WI38 (cell line): ENCODE measurements at regions not wholly inside any gene's neighbourhood (a gene's known extent, or its start where the extent isn't known, plus 50 kb on each side); places are given as distances from the start of the nearest gene placed in this dataset.

Source experiments
- H3K4me3 ChIP-seq: 2 replicates; pipeline ENCODE4 v1.5.1; 2011; ENCODE audit warnings: low read depth, mild to moderate bottlenecking, control low read depth, low read length
- TF ChIP-seq, protein P1 (sequence below): IDR thresholded peaks from 2 replicates; pipeline ENCODE4 v1.5.1; 2012; ENCODE audit warnings: low read depth, mild to moderate bottlenecking, control low read depth, low read length

DNA sequence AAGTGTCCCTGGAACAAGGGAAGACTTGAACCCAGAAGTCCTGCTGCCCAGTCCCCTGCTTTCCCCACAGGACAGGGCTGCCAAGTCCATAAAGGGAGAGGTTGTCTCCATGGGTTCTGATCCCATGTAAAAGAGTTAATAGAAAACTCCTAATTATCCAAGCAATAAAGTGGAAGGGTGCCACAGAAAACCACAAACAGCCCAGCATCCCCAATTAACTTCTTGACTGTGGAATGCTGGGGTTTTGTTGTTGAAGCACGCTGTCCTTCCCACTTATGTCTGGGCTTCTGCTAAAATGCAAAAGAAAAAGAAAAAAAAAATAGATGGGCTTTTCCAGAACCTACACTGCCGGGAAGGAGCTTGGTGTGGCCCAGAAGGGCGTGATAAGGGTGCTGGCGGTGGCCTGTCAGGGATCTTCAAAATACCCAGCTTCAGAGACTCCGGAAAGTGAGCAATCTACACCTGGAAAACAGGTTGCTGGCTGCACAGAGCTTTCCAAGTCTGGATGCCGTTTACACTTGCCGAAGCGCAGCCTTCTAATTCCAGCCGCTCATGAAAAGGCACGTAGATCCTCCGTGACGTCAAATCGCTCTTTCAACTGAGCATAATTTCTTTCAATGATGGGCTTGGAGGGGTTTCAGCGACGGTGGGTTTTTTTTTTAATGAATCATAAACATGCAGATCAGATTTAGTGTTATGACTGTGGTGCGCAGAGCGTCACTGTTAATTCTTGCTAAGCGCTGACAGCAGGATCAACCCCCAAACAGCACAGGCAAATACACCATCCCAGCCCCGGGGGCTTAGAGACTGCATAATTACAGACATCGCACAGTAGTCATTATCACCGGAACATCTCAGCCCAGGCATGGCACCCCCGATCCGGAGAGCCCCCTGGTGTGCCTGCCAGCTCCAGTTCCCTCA is 197.6 kb downstream of the BCOR start:
- H3K4me3 ChIP-seq: no peak overlapping the region
- TF ChIP-seq, protein P1, sequence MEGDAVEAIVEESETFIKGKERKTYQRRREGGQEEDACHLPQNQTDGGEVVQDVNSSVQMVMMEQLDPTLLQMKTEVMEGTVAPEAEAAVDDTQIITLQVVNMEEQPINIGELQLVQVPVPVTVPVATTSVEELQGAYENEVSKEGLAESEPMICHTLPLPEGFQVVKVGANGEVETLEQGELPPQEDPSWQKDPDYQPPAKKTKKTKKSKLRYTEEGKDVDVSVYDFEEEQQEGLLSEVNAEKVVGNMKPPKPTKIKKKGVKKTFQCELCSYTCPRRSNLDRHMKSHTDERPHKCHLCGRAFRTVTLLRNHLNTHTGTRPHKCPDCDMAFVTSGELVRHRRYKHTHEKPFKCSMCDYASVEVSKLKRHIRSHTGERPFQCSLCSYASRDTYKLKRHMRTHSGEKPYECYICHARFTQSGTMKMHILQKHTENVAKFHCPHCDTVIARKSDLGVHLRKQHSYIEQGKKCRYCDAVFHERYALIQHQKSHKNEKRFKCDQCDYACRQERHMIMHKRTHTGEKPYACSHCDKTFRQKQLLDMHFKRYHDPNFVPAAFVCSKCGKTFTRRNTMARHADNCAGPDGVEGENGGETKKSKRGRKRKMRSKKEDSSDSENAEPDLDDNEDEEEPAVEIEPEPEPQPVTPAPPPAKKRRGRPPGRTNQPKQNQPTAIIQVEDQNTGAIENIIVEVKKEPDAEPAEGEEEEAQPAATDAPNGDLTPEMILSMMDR: no peak

DNA sequence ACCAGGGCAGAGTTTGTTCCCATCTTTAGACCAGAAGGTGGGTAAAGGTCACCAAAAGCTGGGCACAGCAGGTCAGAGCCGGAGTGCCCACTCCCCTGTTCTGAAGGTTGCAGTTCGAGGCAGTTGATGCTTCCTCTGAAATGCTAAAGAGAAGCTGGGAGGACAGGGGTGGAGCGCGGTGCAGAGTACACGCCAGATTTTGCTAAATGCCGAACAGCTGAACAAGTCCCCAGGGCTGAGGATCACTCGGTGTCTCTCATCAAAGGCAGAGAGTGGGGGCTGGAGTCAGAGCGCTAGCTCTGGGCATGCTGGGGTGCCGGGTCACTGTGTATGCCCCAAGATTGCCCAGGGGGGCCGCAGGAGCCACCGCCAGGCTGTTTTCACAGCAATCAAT is 197.0 kb downstream of the BCOR start:
- TF ChIP-seq, protein P1: no peak
- H3K4me3 ChIP-seq: no peak overlapping the region

DNA sequence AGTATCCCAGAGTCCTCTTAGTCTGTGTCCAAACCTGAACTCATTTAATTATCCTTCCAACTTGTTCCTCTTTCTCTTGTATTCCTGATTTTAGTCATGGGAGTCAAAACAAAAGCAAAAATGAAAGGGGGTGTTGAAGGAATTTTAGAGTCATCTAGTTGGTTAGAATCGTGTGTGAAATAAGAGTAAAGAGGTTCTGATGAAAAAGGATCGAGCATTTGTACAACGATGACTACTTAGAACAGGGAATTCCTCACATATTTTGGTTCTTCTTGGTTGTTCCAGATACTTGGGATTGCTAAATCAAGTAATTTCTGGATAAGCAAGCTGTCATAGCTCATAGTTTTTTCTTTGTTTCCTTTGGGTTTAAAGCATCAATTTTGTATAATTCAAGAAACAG is 194.4 kb downstream of the BCOR start:
- no peak overlapping the region for H3K4me3 ChIP-seq
- TF ChIP-seq, protein P1: no peak

DNA sequence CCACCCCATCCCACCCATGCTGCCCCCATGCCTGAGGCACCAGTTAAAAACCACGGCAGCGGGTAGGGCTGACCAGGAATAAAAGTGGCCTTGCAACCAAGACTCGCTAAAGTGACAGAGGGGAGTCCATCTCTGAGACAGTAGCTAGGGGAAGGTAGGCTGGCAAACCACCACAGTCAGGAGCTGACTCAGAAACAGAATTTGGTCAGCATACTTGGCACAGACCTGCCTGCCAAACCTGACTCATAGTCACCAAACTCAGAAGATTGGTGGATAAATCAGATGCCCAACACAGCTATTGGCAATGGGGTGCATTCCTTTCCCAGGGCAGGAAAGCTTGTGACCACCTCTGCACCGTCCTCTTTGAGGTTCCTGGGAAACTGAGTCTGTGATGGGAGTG is 193.8 kb downstream of the BCOR start:
- TF ChIP-seq, protein P1: no peak
- no peak overlapping the region for H3K4me3 ChIP-seq

DNA sequence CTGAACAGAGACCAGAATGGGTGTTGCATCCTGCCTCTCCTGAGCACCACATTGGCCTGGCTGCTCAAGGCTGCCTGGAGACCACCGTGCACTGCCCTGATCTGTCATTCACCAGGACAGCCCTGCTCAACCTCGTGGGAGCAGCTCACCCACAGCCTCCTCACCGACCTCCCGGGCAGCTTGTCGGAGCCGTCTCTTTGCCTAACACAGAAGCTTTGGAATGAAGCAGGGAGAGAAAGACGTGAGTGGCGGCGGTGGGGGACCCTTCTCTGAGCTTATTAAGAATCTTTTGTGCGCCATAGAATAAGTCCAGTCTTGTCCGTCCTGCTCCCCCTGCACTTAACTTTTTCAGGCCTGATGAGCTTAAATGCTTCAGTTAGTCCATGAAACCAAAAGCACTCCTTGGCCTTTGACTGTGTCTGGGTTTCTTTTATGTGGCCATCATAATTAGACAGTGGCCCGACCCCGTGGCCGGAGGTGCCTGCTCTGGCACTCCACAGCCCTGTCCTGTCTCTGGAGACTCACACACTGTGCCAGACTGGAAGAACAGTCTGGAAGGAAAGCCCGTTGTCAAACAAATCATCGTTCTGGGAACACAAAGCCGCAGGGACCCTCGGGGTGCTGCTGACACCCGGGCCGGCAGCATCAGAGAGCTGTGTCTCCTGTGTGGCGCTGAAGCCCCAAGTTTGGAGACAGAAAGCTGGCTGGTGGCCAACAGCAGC is 192.8 kb downstream of the BCOR start:
- TF ChIP-seq, protein P1: no peak
- H3K4me3 ChIP-seq: no peak overlapping the region

DNA sequence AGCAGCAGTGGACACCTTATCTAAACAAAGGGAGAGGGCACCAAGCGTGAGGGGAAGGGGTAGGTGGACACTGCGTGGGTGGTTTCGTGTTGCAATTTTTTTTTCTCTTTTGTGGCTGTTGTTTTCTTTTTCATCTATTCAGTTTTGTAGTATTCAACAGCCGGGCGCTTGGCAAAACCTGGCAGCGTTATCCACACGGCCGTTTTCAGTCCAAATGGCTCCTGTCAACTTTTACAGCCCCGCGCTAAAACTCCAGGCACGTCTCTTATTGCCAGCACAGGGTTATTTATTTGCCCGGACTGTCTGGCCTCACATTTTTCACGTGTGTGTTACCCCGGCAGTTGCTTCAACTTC is 192.2 kb downstream of the BCOR start:
- TF ChIP-seq, protein P1: no peak
- H3K4me3 ChIP-seq: no peak overlapping the region

DNA sequence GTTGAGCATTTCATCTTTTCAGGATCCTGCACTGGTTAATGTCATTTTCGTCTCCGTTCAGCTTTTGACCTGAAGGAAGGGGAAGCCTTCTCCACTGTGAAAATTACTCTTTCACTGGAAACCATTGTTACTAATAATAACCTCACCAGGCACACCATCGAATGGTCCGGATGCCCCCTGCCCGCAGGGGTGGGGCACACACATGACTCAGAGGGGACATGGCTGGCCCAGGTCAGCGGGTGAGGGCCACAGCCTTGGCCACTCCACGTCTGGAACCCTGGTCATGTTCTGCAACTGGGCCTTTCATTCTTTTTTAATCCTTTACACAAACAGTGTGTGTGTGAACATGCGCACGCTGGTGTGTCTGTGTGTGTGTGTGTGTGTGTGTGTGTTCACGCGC is 191.8 kb downstream of the BCOR start:
- H3K4me3 ChIP-seq: no peak overlapping the region
- TF ChIP-seq, protein P1: no peak
